GM19023 (cell line): ENCODE measurements at regions not wholly inside any gene's neighbourhood (a gene's known extent, or its start where the extent isn't known, plus 50 kb on each side); places are given as distances from the start of the nearest gene placed in this dataset.
A peak's percentile ranks its signal among the peaks of the same experiment; 100 is the strongest.

Source experiments
- ATAC-seq: cut with Tn5 transposase; IDR thresholded peaks from one replicate; pipeline ENCODE4 v1.9.1; 2021; ENCODE audit warnings: mild to moderate bottlenecking, moderate library complexity; ENCODE audit not compliant: unreplicated experiment

DNA sequence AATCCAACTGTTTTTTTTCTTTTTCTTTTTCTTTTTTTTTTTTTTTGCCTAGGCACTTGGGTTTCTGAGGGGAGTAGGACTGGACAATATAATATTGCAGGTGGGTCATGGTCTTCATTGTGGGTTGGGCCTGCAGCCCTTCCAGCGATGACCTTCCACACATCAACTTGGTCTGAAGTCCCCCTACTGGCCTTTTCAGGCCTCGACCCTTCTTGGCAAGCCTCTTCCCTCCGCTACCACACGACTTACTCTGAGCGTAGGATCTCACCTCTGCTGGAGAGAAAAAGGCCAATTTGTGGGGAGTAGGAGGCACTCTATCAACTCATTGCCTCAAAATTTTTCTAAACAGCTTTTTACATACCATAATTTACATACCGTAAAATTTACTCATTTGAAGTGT, 51.1 kb upstream of the GRIK3 start:
- ATAC-seq = no peak

DNA sequence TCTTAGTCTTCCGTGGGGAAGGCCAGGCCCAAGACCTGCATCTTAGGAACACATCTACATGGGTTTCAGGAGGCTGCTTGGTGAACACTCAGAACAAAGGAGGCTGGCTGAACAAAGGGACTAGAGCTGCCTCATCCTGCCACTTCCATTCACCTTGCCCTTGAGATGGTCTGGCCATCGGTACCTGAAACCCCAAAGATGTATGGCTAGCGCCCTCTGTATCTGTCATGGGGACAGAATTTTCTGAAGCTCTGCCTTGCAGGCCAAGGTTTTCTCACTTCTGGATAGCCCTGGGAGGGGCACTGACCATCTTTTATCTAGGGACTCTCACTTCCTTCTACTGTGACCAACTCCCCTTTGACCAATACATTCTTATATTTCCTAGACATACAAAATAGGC, 55.4 kb upstream of the GRIK3 start:
- ATAC-seq = no peak

DNA sequence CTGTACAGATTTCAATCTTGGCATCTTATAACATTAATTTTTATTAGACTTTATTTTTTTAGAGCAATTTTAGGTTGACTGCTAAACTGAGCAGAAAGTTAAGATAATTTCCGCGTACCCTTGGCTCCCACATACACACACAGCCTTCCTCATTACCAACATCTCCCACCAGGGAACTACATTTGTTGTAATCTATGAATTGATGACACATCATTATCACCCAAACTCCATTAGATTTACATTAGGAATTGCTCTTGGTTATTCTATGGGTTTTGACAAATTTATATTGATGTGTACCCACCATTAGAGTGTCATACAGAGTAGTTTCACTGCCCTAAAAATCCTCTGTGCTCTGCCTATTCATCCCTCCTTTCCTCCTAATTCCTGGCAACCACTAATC, 56.4 kb upstream of the GRIK3 start:
- no peak for ATAC-seq

DNA sequence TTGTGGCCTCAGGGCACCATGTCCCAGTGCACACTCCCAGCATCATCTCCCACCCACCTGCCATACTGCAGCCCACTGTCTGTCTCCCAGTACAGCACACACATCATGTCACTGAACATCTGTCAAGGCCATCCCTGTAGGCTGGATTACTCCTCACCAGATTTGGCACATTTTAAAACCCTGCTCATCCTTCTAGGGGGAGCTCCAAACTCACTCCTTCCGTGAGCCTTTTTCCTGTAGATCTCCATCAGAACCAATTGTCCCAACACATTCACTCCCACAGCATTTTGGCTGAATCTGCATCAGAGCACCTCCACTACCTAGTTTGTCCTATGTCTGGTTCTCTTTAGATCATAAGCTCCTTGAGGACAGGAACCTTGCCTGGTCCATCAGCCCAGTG, 58.6 kb upstream of the GRIK3 start:
- no peak for ATAC-seq

DNA sequence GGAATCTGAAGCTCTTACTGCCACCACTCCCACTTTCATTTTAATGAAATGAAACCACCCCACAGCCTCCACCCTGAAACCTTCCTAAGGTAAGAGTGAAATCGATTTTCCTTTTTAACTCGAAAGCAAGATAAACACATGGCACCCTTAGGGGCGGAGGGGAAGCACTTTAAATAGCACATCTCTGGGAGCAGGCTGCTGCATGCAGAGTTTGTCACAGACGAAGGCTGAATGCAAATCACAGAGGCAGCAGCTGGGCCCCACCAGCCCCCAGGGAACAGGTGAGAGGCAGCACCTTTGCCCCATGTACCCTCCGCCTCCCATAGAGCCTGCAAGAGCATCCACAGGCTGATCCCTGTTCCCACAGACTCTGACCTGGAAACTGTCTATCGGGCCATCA, 60.0 kb upstream of the GRIK3 start:
- ATAC-seq = peak; percentile 43

DNA sequence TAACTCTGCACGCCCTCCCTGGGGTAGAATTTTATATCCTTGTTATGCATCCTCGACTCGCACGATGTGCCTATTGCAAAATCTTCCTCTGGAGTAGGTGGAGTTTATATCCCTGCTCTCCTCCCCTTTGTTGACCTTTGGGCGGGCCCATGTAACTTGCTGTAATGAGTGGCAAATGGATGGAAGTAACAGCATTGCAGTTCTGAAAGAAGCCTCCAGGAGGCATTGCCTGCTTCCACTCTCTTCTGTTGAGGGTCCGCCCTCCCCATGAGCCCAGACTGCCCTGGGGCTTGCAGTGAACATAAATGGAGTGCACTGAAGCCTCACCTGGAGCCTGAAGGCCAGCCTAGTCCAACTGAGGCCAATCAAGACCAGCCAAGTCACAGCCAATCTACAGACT, 62.2 kb upstream of the GRIK3 start:
- ATAC-seq = no peak

DNA sequence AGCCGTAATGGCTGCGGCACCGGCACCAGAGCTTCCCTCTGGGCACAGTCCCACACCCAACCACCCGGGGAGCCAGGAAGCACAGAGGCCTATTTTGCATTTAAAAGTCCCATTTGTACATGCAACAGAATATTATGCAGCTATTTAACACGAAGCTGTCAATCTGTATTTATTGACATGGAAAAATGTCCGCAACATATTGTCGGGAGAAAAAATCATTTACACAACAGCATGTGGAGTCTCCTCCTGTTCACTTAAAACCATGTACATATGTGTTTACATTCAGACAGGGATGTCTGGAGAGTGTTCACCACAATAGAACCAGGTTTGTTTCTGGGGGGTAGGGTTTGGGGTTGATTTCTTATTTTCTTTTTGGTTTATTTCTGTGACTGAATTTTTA, 63.4 kb upstream of the GRIK3 start:
- no peak for ATAC-seq

DNA sequence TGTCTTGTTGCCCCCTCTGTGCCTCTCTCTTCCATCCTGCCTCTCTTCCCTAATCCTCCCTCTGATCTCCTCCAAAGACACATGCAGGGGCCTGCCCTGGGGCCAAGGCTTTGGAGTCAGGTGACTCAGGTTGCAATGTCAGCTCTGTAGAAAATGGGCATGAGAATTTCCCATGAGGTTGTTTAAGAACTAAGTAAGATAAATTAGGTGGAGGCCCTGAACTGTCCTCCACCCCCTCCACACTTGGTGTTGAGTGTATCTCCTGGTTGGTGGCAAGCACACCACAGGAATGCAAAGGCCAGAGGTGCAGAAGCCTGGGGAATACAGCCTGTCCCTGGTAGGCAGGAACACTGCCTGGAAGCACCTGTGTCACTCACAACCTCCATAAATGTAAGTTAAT, 63.9 kb upstream of the GRIK3 start:
- ATAC-seq = no peak

DNA sequence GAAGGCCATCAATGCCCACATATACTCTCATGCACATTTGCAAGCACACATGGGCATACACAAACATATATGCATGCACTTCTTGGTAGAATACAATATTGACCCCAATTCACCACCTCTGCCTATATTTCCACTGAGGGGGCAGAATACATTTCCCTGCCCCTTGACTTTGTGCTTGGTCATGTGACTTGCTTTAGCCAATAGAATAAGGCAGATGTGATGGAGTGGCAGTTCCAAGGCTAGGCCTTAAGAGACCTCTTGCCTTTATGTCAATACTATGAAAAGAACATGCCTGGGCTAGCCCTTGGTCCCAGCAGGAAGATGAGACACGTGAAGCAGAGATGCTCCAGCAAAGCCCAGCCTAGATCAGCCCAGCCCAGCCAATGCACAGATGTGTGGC, 66.0 kb upstream of the GRIK3 start:
- ATAC-seq = no peak

DNA sequence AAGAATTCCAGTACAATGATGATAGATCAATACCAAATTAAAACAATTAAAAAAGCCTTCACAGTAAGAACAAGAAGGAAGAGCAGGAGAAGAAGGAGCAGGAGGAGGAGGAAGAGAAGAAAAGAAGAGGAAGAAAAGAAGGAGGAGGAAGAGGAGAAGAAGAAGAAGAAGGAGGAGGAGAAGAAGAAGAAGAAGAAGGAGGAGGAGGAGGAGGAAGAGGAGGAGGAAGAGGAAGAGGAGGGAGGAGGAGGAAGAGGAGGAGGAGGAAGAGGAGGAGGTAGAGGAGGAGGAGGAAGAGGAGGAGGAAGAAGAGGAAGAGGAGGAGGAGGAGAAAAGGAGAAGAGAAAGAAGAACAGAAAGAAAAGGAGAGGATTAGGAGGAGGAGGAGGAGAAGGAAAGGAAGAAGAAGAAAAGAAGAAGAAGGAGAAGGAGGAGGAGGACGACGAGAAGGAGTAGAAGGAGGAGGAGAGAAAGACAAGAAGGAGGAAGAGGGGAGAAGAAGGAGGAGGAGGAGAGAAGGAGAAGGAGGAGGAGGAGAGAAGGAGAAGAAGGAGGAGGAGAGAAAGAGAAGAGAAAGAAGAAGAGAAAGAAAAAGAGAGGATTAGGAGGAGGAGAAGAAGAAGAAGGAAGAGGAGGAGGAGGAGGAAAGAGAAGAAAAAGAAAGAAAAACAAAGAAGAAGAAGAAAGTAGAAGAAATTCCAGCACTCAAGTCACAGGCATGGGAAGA, 68.5 kb upstream of the GRIK3 start:
- ATAC-seq = no peak

DNA sequence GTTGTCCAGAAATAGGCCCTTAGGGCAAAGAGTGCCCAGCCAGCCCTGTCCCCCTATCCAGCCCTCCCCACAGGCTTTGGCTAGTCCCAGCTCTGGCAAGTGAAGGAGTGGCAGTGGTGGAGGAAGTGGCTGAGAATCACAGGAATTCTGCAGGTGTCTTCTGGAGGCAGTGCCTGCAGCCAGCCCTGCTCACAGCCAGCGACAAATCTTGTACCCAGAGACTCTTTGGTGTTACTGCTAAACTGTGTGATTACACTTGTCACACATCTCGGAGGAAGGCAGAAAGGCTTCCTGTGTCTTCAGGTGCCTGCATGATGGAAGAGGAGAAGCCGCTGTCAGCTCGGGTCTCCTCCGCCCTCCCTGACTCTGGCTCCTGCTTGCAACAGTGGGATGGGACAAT, 71.6 kb upstream of the GRIK3 start:
- ATAC-seq = no peak

DNA sequence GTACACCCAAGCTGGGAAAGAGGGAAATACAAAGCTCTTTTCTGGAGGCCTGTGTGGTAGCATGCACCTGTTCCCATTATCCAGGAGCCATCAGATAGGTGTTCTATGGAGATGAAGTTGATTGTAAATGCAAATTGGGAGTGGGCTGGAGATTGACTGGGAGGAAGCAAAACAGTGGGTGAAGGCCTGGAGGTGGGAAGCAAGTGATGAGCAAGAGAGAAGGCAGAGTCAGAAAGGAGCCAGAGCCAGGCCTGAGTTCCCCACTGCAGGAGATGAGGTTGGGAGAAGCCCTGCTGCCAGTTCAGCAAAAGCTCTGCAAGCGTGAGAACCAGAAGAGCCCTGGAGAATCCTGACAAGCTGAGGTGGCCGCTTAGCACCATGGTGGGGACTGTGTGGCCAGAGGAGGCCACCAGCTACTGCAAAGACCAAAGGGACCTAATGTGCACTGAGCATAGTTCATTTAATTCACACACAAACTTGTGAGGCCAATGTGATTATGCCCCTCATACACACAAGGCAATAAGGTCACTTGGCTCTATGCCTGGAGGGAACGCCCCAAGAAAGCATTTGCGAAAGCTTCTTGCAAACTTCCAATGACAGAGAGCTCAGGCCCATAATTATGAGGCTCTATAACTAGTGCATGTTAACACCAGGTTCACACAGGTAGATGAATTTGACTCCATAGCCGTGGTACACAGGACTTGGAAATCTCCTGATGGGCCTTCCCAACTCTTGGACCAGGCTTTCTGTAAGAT, 73.0 kb upstream of the GRIK3 start:
- ATAC-seq = no peak

DNA sequence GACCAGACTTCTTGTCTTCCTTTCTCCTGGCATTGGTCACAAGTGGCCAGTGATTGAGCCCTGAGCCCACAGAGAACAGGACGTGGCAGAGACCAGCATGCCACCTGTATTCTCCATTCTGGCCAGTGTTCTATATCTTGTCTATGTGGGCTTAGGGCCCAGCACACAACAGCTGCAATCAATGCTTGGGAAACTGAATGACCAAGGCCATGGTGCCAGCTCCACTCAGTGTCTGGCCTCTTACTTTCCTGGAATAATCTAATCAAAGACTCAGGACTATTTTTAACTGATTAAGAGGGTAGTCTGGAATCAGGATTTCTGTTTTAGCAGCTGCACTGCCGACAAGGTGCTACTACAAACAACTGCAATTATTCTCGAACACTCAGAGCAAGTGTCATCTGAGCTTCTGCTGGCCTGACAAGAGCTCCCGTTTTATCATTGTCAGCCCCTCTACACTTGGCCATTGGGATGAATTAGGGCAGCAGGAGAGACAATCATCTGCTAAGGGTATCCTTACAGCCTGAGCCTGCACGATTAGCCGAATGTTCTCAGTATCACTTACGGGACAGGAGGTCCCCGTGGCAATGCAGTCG, 74.4 kb upstream of the GRIK3 start:
- no peak for ATAC-seq

DNA sequence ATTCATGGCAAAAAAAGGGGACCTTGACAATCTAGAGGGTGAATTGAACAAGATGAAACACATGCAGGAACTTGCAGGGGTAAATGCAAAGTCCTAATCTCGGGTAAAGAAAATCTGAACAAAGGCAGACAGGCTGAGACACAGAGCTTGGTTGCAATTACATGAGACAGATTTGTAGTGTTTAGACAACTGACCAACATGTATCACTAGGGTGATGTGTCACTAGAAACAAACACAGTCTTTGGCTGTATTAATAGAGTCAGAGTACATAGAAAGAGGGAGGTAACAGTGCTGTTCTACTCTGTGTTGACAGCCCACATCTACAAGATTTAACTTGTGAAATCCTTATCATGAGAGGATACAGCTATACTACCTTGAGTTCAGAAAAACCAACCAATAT, 78.1 kb upstream of the GRIK3 start:
- ATAC-seq = no peak

DNA sequence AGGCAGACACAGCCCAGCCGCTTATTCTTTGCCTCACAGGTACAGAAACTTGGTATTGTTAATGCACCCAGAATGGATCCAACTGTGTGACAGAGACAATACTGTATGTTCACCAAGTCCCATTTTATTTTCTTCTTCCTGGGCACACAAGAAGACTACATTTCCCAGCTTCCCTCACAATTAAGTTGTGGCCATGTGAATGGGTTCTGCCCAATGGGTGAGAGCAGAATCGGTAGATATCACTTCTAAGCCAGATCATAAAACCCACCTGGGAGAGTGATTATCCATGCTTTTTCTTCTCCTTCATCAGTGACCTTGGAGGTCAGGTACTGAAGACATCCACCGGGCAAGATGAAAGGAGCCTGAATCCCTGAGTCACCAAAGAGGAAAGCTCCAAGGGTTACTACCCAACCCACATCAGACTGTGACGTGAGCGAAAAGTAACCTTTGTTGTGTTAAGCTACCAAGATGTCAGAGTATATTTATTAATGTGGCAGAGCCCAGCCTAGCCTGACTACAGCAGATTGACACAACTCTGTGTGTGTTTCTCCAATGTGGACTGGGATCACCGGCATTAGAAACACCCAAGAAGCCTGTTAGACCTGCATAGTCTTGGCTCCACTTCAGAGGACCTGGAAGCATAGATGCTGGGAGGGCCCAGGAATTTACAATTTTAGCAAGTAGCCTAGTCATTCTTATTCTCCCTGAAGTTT, 79.1 kb upstream of the GRIK3 start:
- no peak for ATAC-seq

DNA sequence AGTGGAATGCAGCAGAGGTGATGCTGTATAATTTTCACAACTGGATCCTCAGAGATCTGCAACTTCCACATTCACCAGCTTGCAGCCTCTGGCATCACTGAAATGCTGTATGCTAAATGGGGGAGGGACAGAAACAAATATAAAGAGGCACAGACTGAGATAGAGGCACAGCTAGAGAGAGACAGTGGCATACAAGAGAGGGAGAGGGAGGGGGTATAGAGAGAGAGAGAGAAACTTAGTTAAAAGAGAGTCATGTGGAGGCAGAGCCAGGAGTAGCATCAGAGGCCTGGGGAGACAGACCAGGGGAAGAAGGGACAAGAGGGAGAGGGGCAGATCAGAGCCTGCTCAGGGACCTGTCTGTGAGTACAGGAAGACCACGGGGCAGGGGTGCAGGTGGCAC, 84.5 kb upstream of the GRIK3 start:
- no peak for ATAC-seq

DNA sequence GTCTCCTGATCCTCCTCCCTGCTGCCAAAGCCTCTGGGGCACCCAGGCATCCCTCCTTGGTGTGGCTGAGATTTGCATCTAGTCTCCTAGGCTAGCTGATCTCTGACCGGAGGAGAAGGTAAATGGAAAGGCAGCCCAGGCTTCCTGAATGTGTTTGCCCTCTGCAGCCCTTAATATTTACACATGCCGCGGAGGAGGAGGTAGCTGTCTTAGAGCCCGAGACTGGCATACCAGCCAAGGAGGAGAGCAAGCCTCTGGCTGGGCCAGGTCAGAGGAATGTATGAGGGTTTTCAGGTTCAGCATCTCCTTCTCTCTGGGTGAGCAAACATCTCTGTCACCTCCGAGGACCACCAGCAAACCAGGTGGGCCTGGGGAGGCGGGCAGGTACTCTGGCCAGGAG, 86.0 kb upstream of the GRIK3 start:
- ATAC-seq = no peak

DNA sequence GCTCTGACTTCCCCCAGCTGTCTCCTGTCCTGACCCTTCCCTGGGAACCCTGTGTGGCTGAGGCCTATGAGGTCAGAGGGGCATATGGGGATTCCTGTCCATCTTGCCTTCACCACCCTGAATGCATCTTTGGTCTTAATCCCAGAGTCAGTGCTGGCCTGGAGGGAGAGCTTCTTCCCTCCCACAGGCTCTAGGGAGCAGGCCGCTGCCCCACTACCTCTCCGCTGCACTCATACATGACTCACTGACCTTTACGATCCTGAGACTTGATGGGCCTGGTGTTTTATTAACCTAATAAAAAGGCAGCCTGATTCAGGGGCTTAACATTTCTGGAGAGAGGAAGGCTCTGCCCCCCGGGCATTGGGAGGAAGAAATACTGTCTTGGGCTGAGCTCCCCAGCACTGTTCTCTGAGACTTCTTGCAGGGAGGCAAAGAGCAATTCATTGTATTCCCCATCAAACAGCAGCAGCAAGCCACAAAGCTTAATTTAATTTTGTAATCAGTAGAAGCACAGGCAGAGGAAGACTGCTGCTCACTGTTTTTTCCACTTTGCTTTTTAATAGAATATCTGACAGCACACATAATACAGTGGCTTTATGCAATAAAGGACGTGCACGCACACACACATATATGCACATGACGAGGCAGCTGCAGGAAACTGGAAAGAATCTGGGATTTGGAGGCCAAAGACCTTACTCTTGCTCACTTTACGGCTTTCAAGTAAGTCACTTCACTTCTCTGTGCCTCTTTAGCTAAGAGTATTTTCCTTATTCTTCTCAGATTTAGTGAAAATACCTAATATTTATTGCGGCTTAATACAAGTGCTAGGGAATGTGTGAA, 89.2 kb upstream of the GRIK3 start:
- no peak for ATAC-seq

DNA sequence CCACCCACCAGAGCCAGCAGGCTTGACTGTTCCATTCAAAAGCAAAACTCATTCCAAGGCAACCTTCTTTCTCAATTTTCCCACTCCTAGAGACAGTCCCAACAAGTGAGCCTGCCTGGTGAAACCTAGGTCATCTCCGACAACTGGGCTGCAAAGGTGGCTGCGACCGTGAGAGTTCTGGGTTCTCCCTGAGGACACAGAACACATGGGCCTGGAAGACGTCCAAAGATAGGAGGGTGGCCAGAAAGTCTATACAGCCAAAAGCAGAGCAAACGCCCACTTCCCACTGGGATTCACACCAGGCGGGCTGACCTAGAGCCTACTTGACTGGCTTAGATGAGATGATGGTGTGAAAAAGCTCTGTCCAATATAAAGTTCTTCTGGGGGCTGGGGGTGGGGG, 90.2 kb upstream of the GRIK3 start:
- no peak for ATAC-seq

DNA sequence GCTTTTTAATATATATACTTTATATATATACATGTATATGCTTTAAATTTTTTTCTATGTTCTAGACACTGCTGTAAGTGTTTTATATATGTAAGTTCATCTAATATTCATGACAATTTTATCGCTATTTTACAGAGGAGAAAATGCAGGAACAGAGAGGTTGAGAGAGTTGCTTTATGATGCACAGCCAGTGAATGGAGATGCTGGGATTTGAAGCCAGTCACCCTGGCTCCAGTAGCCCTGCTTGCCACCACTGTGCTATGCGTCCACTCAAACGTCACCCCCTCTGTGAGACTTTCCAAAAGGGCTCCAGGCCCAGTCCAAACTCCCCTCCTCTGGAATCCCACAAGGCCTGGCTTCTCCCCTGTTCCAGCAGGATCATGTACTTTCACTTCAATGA, 91.0 kb upstream of the GRIK3 start:
- ATAC-seq = no peak

DNA sequence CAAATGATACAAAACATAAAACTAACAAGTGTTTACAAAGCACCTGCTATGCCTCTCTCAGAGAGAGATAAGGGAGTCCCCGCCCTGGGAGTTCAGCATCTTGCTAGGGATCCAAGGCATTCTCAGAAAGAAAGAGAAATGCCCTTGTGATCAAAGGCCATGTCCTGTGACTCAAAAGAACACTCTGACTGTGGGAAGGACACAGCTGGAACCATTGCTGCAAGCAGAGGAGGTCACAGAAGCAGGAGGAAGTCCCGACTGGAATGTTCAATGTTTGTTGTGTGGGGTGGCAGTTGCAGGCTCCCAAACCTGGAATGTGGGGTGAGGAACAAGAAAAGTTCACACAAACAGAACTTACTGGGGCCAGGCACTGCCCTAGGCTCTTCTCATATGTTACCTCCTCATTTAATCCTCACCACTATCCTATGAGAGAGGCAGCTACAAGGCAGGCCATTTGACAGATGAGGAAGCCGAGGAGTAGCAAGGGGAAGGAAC, 93.0 kb upstream of the GRIK3 start:
- no peak for ATAC-seq
